MM.1S (cell line): ENCODE measurements at regions not wholly inside any gene's neighbourhood (a gene's known extent, or its start where the extent isn't known, plus 50 kb on each side); places are given as distances from the start of the nearest gene placed in this dataset.

Experiments used
- CTCF ChIP-seq: fragments of 300-600 bp; sonication (generic); IDR thresholded peaks from 2 replicates; pipeline ENCODE4 v1.5.1; 2016; ENCODE audit warnings: antibody characterized with exemption, low read length, mixed read lengths
- EZH2phosphoT487 ChIP-seq: fragments of 300-600 bp; sonication (generic); IDR thresholded peaks from 2 replicates; pipeline ENCODE4 v1.6.1; 2018; ENCODE audit warnings: antibody characterized with exemption, low read length

- TF ChIP-seq CTCF (no peak), EZH2phosphoT487 (no peak)
Measured at GRCh38 chr13:80558074-80558473, 217.1 kb upstream of the SPRY2 start.
